ENCODE measurements at regions not wholly inside any gene's neighbourhood (a gene's known extent, or its start where the extent isn't known, plus 50 kb on each side); places are given as distances from the start of the nearest gene placed in this dataset.

GRCh38 chrX:68941385-68941952, 112.6 kb downstream of the EFNB1 start:
- no peak for TF ChIP-seq CTCF (IDR thresholded peaks at IDR 0.05; ENCODE audit: control insufficient read depth, insufficient read depth, low read depth, low read length, missing control alignments)
- H3K4me3 ChIP-seq (ENCODE audit: control insufficient read depth, low read depth, low read length), result no peak overlapping the region
- no peak for DNase-seq (ENCODE audit: low read depth)

GRCh38 chrX:68940601-68941000, 111.8 kb downstream of the EFNB1 start:
- no peak overlapping the region for H3K4me3 ChIP-seq (ENCODE audit: control insufficient read depth, low read depth, low read length)
- no peak for TF ChIP-seq CTCF (IDR thresholded peaks at IDR 0.05; ENCODE audit: control insufficient read depth, insufficient read depth, low read depth, low read length, missing control alignments)
- no peak for DNase-seq (ENCODE audit: low read depth)

- no peak for DNase-seq (ENCODE audit: low read depth)
- H3K4me3 ChIP-seq (ENCODE audit: control insufficient read depth, low read depth, low read length), result no peak overlapping the region
- no peak for TF ChIP-seq CTCF (IDR thresholded peaks at IDR 0.05; ENCODE audit: control insufficient read depth, insufficient read depth, low read depth, low read length, missing control alignments)
Observed at GRCh38 chrX:68939868-68940267, 111.0 kb downstream of the EFNB1 start.

- H3K4me3 ChIP-seq (ENCODE audit: control insufficient read depth, low read depth, low read length), result no peak overlapping the region
- no peak for TF ChIP-seq CTCF (IDR thresholded peaks at IDR 0.05; ENCODE audit: control insufficient read depth, insufficient read depth, low read depth, low read length, missing control alignments)
- DNase-seq (ENCODE audit: low read depth), result no peak
Observed at GRCh38 chrX:68938244-68939004, 109.6 kb downstream of the EFNB1 start.

GRCh38 chrX:68937581-68937980, 108.8 kb downstream of the EFNB1 start:
- no peak for DNase-seq (ENCODE audit: low read depth)
- no peak for TF ChIP-seq CTCF (IDR thresholded peaks at IDR 0.05; ENCODE audit: control insufficient read depth, insufficient read depth, low read depth, low read length, missing control alignments)
- no peak overlapping the region for H3K4me3 ChIP-seq (ENCODE audit: control insufficient read depth, low read depth, low read length)

GRCh38 chrX:68936608-68937007, 107.8 kb downstream of the EFNB1 start:
- no peak overlapping the region for H3K4me3 ChIP-seq (ENCODE audit: control insufficient read depth, low read depth, low read length)
- no peak for TF ChIP-seq CTCF (IDR thresholded peaks at IDR 0.05; ENCODE audit: control insufficient read depth, insufficient read depth, low read depth, low read length, missing control alignments)
- peak; percentile 54 for DNase-seq (ENCODE audit: low read depth)

Measured in AG09309 (cell line).